ENCODE measurements at regions not wholly inside any gene's neighbourhood (a gene's known extent, or its start where the extent isn't known, plus 50 kb on each side); places are given as distances from the start of the nearest gene placed in this dataset.

DNA sequence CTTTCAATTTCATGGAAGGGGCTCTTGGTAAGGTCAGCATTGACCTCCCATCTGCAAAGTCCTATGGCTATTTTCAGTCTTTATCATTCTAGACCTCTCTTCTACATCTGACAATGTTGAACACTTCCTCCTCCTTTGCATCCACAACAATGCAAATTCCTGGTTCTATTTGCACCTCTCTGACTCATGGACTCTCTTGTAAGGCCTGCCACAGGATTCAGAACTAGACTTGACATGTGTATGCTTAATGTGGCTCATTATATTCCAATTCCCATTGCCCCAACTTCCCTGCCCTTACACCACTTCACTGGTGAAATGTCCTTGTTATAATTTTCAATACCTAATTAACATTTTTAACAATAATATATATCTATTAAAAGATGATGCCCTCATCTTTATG, 314.3 kb upstream of the FGF13 start:
- TF ChIP-seq EGR1 (IDR thresholded peaks at IDR 0.05) (no peak), RAD21 (IDR thresholded peaks at IDR 0.05; ENCODE audit: low read depth) (no peak), TAF1 (IDR thresholded peaks at IDR 0.05; ENCODE audit: low read depth) (no peak), CEBPB (IDR thresholded peaks at IDR 0.05) (no peak), EP300 (IDR thresholded peaks at IDR 0.05; ENCODE audit: borderline replicate concordance) (no peak), CREB1 (IDR thresholded peaks at IDR 0.05; ENCODE audit: low read depth) (no peak), FOXM1 (IDR thresholded peaks at IDR 0.05; ENCODE audit: borderline replicate concordance, low read depth) (no peak), YY1 (IDR thresholded peaks at IDR 0.05; ENCODE audit: low read depth) (no peak)
